AG10803 (cell line): ENCODE measurements at regions not wholly inside any gene's neighbourhood (a gene's known extent, or its start where the extent isn't known, plus 50 kb on each side); places are given as distances from the start of the nearest gene placed in this dataset.

ENCODE experiments used
- DNase-seq: peaks from one replicate; pipeline ENCODE4 v3.0.0; 2010; ENCODE audit warnings: low read depth
- H3K4me3 ChIP-seq: 2 replicates; pipeline ENCODE4 v1.5.1; 2011; ENCODE audit warnings: mild to moderate bottlenecking, low read length, control low read depth
- CTCF ChIP-seq: conservative IDR thresholded peaks from 2 replicates; pipeline ENCODE4 v1.5.1; 2011; ENCODE audit warnings: mild to moderate bottlenecking, low read length, control low read depth, inconsistent platforms

GRCh38 chr3:27971600-27971999 lies 249.5 kb upstream of the EOMES start:
- no peak for TF ChIP-seq CTCF
- H3K4me3 ChIP-seq = no peak overlapping the region
- no peak for DNase-seq

- DNase-seq = peak; percentile 66
- no peak overlapping the region for H3K4me3 ChIP-seq
- TF ChIP-seq CTCF = no peak
These were observed 254.8 kb upstream of the EOMES start for GRCh38 chr3:27976933-27977332.

GRCh38 chr3:27978440-27978839 lies 256.3 kb upstream of the EOMES start:
- no peak for TF ChIP-seq CTCF
- peak; percentile 6 for DNase-seq
- no peak overlapping the region for H3K4me3 ChIP-seq

- no peak for TF ChIP-seq CTCF
- DNase-seq = peak; percentile 64
- H3K4me3 ChIP-seq = no peak overlapping the region
These were observed 255.9 kb upstream of the CMC1 start for GRCh38 chr3:27985369-27986035.

- DNase-seq = no peak
- no peak overlapping the region for H3K4me3 ChIP-seq
- TF ChIP-seq CTCF = no peak
These were observed 255.1 kb upstream of the CMC1 start for GRCh38 chr3:27986234-27986879.

GRCh38 chr3:27990324-27990723 lies 251.1 kb upstream of the CMC1 start:
- no peak for DNase-seq
- H3K4me3 ChIP-seq = no peak overlapping the region
- no peak for TF ChIP-seq CTCF

GRCh38 chr3:27990837-27991236 lies 250.6 kb upstream of the CMC1 start:
- no peak for DNase-seq
- H3K4me3 ChIP-seq = no peak overlapping the region
- TF ChIP-seq CTCF = no peak
